Mammary epithelial cell (primary cell): ENCODE measurements at regions not wholly inside any gene's neighbourhood (a gene's known extent, or its start where the extent isn't known, plus 50 kb on each side); places are given as distances from the start of the nearest gene placed in this dataset.

ENCODE experiments used
- EZH2 ChIP-seq: IDR thresholded peaks from 2 replicates; pipeline ENCODE4 v1.6.1; 2012; ENCODE audit warnings: low read length, inconsistent platforms, borderline replicate concordance
- TF ChIP-seq, protein P1 (sequence below), 2 donors: IDR thresholded peaks in 1 of 2; conservative IDR thresholded peaks in 1 of 2; 2 replicates each; pipeline ENCODE4 v1.5.1; 2011 to 2012; ENCODE audit warnings: inconsistent platforms in 2 of 2, low read length in 2 of 2, mild to moderate bottlenecking in 2 of 2, control low read depth in 1 of 2, low read depth in 1 of 2; ENCODE audit not compliant: insufficient read depth in 1 of 2; ENCODE audit errors: extremely low read depth in 1 of 2

DNA sequence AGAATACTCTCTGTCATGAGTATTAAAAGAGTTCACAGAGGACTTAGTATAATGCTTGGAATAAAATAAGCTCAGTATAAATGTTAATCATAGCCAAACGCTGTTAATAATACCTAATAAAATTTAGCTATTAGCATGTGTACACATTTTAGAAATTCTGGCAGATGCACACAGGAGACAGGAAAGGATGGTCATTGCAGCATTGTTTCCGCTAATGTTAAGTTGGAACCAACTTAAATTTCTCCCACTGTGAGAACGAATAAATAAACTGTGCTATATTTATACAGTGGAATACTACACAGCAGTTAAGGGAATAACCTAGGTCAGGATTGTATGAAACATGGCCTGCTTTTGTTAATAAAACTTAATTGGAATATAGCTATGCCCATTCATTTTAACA, 370.4 kb upstream of the TGFBR2 start:
- TF ChIP-seq, protein P1, sequence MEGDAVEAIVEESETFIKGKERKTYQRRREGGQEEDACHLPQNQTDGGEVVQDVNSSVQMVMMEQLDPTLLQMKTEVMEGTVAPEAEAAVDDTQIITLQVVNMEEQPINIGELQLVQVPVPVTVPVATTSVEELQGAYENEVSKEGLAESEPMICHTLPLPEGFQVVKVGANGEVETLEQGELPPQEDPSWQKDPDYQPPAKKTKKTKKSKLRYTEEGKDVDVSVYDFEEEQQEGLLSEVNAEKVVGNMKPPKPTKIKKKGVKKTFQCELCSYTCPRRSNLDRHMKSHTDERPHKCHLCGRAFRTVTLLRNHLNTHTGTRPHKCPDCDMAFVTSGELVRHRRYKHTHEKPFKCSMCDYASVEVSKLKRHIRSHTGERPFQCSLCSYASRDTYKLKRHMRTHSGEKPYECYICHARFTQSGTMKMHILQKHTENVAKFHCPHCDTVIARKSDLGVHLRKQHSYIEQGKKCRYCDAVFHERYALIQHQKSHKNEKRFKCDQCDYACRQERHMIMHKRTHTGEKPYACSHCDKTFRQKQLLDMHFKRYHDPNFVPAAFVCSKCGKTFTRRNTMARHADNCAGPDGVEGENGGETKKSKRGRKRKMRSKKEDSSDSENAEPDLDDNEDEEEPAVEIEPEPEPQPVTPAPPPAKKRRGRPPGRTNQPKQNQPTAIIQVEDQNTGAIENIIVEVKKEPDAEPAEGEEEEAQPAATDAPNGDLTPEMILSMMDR (conservative IDR thresholded peaks at IDR 0.05 in 1 of 2, IDR thresholded peaks at IDR 0.05 in 1 of 2; ENCODE audit: extremely low read depth in 1 of 2, insufficient read depth in 1 of 2, low read depth in 1 of 2, low read length in 2 of 2) = no peak
- no peak for TF ChIP-seq EZH2
